Activated naive CD4-positive, alpha-beta T cell treated with anti-CD3 and anti-CD28 coated beads for 36 hours (primary cell): ENCODE measurements at regions not wholly inside any gene's neighbourhood (a gene's known extent, or its start where the extent isn't known, plus 50 kb on each side); places are given as distances from the start of the nearest gene placed in this dataset.

ENCODE experiments used
- CTCF ChIA-PET: fragments of 350-600 bp; sonication (Branson Sonifier 250); formaldehyde crosslinking; loops from one replicate; lab custom pipeline; 2021; ENCODE audit warnings: antibody characterized with exemption; lab: Charles Lee
- DNase-seq: peaks from one replicate; pipeline ENCODE4 v3.0.0-alpha.2; 2020
- H3K27ac Mint-ChIP-seq: one replicate; pipeline ENCODE4 v1.8.0; 2021; ENCODE audit warnings: mild to moderate bottlenecking, mixed read lengths
- H3K27me3 Mint-ChIP-seq: one replicate; pipeline ENCODE4 v1.8.0; 2021; ENCODE audit warnings: low read depth, mixed read lengths
- H3K36me3 Mint-ChIP-seq: one replicate; pipeline ENCODE4 v1.8.0; 2021; ENCODE audit warnings: low read depth, mixed read lengths
- H3K4me1 Mint-ChIP-seq: one replicate; pipeline ENCODE4 v1.8.0; 2021; ENCODE audit warnings: low read depth, mixed read lengths
- H3K4me3 Mint-ChIP-seq: one replicate; pipeline ENCODE4 v1.8.0; 2021; ENCODE audit warnings: mild to moderate bottlenecking, moderate library complexity, mixed read lengths
- H3K9me3 Mint-ChIP-seq: one replicate; pipeline ENCODE4 v1.8.0; 2021; ENCODE audit warnings: mixed read lengths
- intact Hi-C: fragments of 100-400 bp; cut with micrococcal nuclease; formaldehyde crosslinking; loops from one replicate; pipeline ENCODE4 v1.15.1; 2023

DNA sequence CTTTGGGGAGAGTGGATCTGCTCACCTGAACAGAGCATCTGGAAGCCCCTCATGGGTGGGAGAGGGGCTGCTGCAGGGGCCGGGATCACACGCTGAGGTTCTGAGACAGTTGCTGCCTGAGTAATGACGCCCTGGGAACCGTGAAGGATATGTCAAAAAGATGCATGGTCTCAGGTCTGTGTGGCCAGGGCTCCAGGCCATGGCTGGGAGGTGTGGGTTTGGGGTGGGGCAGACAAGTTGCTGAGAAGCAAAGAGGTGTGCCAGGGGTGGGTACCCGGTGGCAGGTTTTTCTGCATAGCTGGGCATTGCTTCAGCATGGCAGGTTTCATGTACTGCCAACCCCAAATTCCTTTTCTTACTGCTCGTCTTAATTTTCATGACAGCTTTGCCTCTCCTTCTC lies 133.5 kb downstream of the RPIA start:
- CTCF ChIA-PET: no interaction called here
- H3K27me3 Mint-ChIP-seq: peaks cover 2% of the 10 kb centered on the region
- intact Hi-C loops: no loop called here
- no peaks in the 10 kb centered on the region for H3K4me1 Mint-ChIP-seq
- no peak overlapping the region for H3K27ac Mint-ChIP-seq
- DNase-seq: no peak
- H3K4me3 Mint-ChIP-seq: no peak overlapping the region
- H3K9me3 Mint-ChIP-seq: no peaks in the 10 kb centered on the region
- H3K36me3 Mint-ChIP-seq: no peaks in the 10 kb centered on the region

GRCh38 chr2:88826399-88826798 lies 134.9 kb downstream of the RPIA start:
- CTCF ChIA-PET: no interaction called here
- Mint-ChIP-seq H3K4me3 (no peak overlapping the region), H3K27ac (no peak overlapping the region), H3K4me1 (no peaks in the 10 kb centered on the region), H3K9me3 (no peaks in the 10 kb centered on the region), H3K27me3 (peaks cover 2% of the 10 kb centered on the region), H3K36me3 (no peaks in the 10 kb centered on the region)
- intact Hi-C loops: no loop called here
- DNase-seq: no peak

DNA sequence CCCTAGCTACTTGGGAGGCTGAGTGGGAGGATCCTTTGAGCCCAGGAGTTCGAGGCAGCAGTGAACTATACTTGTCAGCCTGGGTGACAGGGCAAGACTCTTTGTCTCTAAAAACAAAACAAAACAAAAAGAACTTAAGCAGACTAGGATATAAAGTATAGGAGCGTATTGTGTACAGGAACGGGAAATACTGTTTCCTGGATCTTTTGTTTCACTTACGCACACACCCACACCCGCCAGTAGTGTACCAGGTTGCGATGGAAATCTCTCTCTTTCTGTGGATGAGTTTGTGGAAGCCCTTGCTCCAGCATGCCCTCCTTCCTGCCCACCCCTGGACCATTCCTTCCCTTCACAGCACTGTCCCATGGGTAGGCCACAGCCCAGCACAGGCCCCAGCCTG lies 136.3 kb downstream of the RPIA start:
- intact Hi-C loops: no loop called here
- no peaks in the 10 kb centered on the region for H3K4me1 Mint-ChIP-seq
- no peak overlapping the region for H3K4me3 Mint-ChIP-seq
- no peak for DNase-seq
- H3K27ac Mint-ChIP-seq: no peak overlapping the region
- H3K27me3 Mint-ChIP-seq: peaks cover 2% of the 10 kb centered on the region
- no peaks in the 10 kb centered on the region for H3K9me3 Mint-ChIP-seq
- H3K36me3 Mint-ChIP-seq: no peaks in the 10 kb centered on the region
- CTCF ChIA-PET: no interaction called here

- intact Hi-C loops: no loop called here
- no peaks in the 10 kb centered on the region for H3K36me3 Mint-ChIP-seq
- H3K27ac Mint-ChIP-seq: no peak overlapping the region
- no peak for DNase-seq
- CTCF ChIA-PET: no interaction called here
- no peak overlapping the region for H3K4me3 Mint-ChIP-seq
- H3K4me1 Mint-ChIP-seq: no peaks in the 10 kb centered on the region
- H3K9me3 Mint-ChIP-seq: no peaks in the 10 kb centered on the region
- H3K27me3 Mint-ChIP-seq: peaks cover 2% of the 10 kb centered on the region
Observed at GRCh38 chr2:88828397-88829137, 137.1 kb downstream of the RPIA start.

DNA sequence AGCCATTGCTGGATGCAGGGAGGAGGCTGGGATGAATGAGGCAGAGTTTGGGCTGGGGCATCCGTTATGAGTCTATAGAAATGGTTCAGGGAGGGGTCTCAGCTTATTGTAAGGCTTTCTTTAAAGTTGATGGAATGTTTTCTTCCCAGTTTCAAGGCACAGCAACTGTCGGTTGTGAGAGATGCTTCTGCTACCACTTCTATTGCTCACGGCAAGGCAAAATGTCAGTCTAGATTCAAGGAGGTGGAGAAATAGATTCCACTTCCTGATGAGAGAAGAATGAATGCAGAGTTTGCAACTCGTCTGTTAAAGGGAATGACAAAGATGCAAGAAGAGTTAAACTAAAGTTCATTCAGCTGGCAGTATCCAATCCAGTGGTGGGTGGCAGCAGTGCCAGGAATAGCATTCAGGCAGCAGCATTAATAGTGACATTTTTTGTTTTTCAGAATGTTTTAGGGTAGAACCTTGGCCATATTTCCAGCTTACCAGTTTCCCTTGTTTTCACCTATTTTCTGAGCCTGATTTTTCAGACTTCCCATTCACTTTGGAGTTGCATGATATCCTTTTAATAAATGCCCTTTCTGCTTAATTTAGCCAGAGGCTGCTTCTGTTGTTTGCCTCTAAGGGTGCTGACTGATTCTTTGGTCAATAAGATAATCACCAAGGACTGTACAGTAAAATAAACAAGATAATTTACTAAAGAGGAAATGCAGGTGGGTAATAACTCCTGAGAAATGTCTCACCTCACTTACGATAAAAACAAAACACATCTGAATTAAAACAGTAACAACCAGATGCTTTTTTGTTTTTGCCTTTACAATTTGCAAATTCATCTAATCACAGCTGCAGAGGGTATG lies 138.4 kb downstream of the RPIA start:
- H3K4me1 Mint-ChIP-seq: no peaks in the 10 kb centered on the region
- intact Hi-C loops: loop anchor here (2.0 to 5.0 kb wide), 3 partner anchors 37 to 89 kb away; no protein-coding TSS in a partner anchor
- peaks cover 2% of the 10 kb centered on the region for H3K27me3 Mint-ChIP-seq
- H3K9me3 Mint-ChIP-seq: no peaks in the 10 kb centered on the region
- no peak for DNase-seq
- H3K27ac Mint-ChIP-seq: no peak overlapping the region
- H3K36me3 Mint-ChIP-seq: no peaks in the 10 kb centered on the region
- CTCF ChIA-PET: interaction anchor here (0.6 to 2.7 kb wide), 2 partner anchors 43 to 826 kb away, joined by 5 to 9 read pairs; no protein-coding TSS in a partner anchor
- H3K4me3 Mint-ChIP-seq: no peak overlapping the region

DNA sequence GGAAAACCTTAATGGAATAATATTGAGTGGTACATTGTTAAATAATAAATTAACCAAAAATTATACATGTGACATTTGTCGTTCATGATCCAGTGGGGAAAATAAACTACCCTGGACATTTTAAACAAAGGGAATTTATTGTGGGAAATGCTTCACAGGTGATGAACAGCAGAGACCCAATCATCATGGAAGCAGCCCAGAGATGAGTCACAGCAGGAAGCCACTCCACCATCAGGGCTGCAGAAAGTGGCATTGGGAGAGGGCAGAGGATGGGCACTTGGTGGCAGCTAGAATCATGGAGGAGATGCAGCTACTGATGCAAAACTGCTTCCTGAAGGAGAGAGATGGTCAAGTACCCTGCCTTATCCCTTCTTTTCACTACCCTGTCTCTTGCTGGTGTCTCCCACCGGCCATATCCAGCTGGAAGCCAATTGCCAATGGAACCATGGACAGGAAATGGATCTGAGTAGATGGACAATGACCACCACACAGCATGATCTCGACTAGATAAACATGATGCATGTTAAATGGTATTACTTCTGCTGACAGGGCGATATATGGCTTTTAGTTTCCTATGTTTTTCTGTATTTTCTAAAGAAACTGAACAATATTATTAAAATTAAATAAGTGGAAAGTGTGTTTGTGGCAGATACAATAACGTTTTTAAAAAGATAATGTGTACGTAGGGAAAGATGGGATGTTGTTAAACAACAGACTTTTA lies 139.8 kb downstream of the RPIA start:
- intact Hi-C loops: loop anchor here (1.0 to 5.0 kb wide), 4 partner anchors 36 to 91 kb away; no protein-coding TSS in a partner anchor
- CTCF ChIA-PET: interaction anchor here (0.7 to 2.7 kb wide), 13 partner anchors 9 to 94 kb away, joined by 3 to 13 read pairs (median 5); no protein-coding TSS in a partner anchor
- Mint-ChIP-seq H3K27me3 (peaks cover 2% of the 10 kb centered on the region), H3K36me3 (no peaks in the 10 kb centered on the region), H3K9me3 (no peaks in the 10 kb centered on the region), H3K4me3 (no peak overlapping the region), H3K4me1 (no peaks in the 10 kb centered on the region), H3K27ac (no peak overlapping the region)
- no peak for DNase-seq

GRCh38 chr2:88831792-88832248 lies 140.3 kb downstream of the RPIA start:
- Mint-ChIP-seq H3K4me3 (no peak overlapping the region), H3K4me1 (no peaks in the 10 kb centered on the region), H3K27me3 (peaks cover 2% of the 10 kb centered on the region), H3K9me3 (no peaks in the 10 kb centered on the region), H3K36me3 (no peaks in the 10 kb centered on the region), H3K27ac (no peak overlapping the region)
- peak; percentile 74 for DNase-seq
- intact Hi-C loops: loop anchor here (1.0 to 5.0 kb wide), 4 partner anchors 35 to 92 kb away; no protein-coding TSS in a partner anchor
- CTCF ChIA-PET: interaction anchor here (0.7 to 2.7 kb wide), 14 partner anchors 9 to 95 kb away, joined by 3 to 13 read pairs (median 5); no protein-coding TSS in a partner anchor

DNA sequence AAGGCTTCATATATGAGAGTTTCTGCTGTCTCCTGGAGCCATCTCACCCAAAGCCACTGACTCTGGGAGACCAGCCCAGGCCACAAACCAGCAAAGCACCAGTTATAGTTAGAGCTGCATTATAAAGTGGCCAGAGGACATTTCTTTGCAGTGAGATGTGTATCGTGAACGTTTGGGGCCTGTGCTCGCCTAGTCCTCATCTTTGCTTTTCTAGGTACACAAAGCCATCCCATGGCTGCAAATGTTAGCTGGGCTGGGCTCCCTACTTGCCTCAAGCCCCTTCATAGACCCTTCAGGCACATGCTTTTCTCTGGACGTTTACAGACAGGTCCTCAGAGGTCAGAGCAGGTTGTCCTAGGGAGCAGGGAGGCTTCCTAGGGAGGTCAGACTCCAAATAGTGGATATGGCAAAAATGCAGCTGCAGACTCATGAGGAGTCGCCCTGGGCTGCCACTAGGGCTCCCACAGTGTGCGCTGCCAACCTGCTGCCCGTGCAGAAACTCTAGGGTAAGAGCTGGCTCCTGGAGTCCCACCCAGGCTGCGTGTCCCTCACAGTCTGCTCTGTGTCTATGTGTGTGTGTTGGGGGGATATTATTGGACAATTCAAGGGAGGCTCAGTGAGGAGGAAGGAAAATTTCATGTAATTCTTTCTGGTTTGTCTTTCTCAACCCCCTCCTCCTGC lies 141.0 kb downstream of the RPIA start:
- H3K4me1 Mint-ChIP-seq: no peaks in the 10 kb centered on the region
- peaks cover 2% of the 10 kb centered on the region for H3K27me3 Mint-ChIP-seq
- H3K9me3 Mint-ChIP-seq: no peaks in the 10 kb centered on the region
- H3K36me3 Mint-ChIP-seq: no peaks in the 10 kb centered on the region
- intact Hi-C loops: loop anchor here (5.0 kb wide), 1 partner anchor 35 kb away; no protein-coding TSS in a partner anchor
- CTCF ChIA-PET: interaction anchor here (0.8 to 2.7 kb wide), 10 partner anchors 19 to 96 kb away, joined by 3 to 13 read pairs (median 5); no protein-coding TSS in a partner anchor
- no peak overlapping the region for H3K27ac Mint-ChIP-seq
- H3K4me3 Mint-ChIP-seq: no peak overlapping the region
- no peak for DNase-seq

DNA sequence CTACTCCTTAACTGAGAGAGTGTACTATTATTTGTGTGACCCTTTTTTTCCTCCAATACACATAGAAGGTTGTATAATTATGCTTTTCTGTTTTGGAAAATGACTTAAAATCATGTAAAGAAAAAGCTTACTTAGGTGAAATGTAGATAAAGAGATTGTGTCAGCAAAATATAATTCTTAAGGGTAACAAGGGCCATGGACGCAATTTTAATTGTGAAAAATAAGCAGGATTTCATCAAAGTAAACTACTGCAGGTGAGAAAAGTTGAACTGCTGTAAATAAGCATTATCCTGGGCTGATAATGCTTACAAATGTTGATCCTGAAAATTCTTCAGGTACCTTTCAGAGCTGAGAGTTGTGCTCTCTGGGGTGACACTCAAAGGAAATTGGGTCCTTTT lies 141.5 kb downstream of the RPIA start:
- no peak for DNase-seq
- H3K36me3 Mint-ChIP-seq: no peaks in the 10 kb centered on the region
- intact Hi-C loops: loop anchor here (5.0 kb wide), 1 partner anchor 34 kb away; no protein-coding TSS in a partner anchor
- CTCF ChIA-PET: interaction anchor here (0.9 to 1.9 kb wide), 3 partner anchors 47 to 94 kb away, joined by 3 to 13 read pairs (median 8); no protein-coding TSS in a partner anchor
- no peaks in the 10 kb centered on the region for H3K4me1 Mint-ChIP-seq
- H3K27me3 Mint-ChIP-seq: no peaks in the 10 kb centered on the region
- no peak overlapping the region for H3K4me3 Mint-ChIP-seq
- H3K9me3 Mint-ChIP-seq: no peaks in the 10 kb centered on the region
- H3K27ac Mint-ChIP-seq: no peak overlapping the region

GRCh38 chr2:88834376-88834775 lies 142.9 kb downstream of the RPIA start:
- H3K4me1 Mint-ChIP-seq: no peaks in the 10 kb centered on the region
- CTCF ChIA-PET: interaction anchor here (1.0 to 1.4 kb wide), 2 partner anchors 26 to 46 kb away, joined by 3 to 4 read pairs; no protein-coding TSS in a partner anchor
- no peak overlapping the region for H3K27ac Mint-ChIP-seq
- no peaks in the 10 kb centered on the region for H3K9me3 Mint-ChIP-seq
- H3K27me3 Mint-ChIP-seq: no peaks in the 10 kb centered on the region
- intact Hi-C loops: loop anchor here (5.0 kb wide), 1 partner anchor 33 kb away; no protein-coding TSS in a partner anchor
- H3K4me3 Mint-ChIP-seq: no peak overlapping the region
- H3K36me3 Mint-ChIP-seq: no peaks in the 10 kb centered on the region
- DNase-seq: no peak

DNA sequence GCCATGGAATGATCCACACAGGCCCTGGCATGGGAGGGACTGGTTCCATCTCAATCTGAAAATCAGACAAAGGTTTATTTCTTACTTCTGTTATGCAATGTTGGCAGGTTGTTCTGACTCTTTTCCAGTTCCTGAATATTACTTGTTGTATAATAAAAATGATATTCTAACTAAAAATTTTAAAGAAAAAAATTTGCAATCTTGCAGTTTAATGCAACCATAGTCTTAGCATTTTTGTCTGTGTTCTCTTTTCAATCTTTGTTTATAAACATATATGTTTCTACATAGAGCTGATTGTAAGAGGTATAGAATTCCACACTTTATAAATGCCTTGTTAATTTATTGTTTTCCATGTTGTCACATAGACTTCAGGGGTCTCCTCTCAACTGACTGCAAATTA lies 143.4 kb downstream of the RPIA start:
- Mint-ChIP-seq H3K27ac (no peak overlapping the region), H3K27me3 (no peaks in the 10 kb centered on the region), H3K4me1 (no peaks in the 10 kb centered on the region), H3K9me3 (no peaks in the 10 kb centered on the region), H3K4me3 (no peak overlapping the region), H3K36me3 (no peaks in the 10 kb centered on the region)
- CTCF ChIA-PET: interaction anchor here (1.1 to 1.4 kb wide), 2 partner anchors 45 to 46 kb away, joined by 3 to 4 read pairs; no protein-coding TSS in a partner anchor
- DNase-seq: no peak
- intact Hi-C loops: loop anchor here (5.0 kb wide), 1 partner anchor 32 kb away; no protein-coding TSS in a partner anchor
